Neural crest cell (in vitro differentiated cells): ENCODE measurements at regions not wholly inside any gene's neighbourhood (a gene's known extent, or its start where the extent isn't known, plus 50 kb on each side); places are given as distances from the start of the nearest gene placed in this dataset.

Experiments
- DNase-seq: peaks from one replicate; pipeline ENCODE4 v3.0.0; 2021; ENCODE audit warnings: low read depth, mixed read lengths, low spot score
- H3K27ac Mint-ChIP-seq: one replicate; pipeline ENCODE4 v1.8.0; 2021; ENCODE audit warnings: mild to moderate bottlenecking, mixed read lengths; ENCODE audit not compliant: unreplicated experiment
- H3K27me3 Mint-ChIP-seq: 2 replicates; pipeline ENCODE4 v1.8.0; 2021; ENCODE audit warnings: low read depth, mild to moderate bottlenecking, mixed read lengths
- H3K36me3 Mint-ChIP-seq: 2 replicates; pipeline ENCODE4 v1.8.0; 2021; ENCODE audit warnings: low read depth, mild to moderate bottlenecking, mixed read lengths
- H3K4me1 Mint-ChIP-seq: 2 replicates; pipeline ENCODE4 v1.8.0; 2021; ENCODE audit warnings: mixed read lengths
- H3K4me3 Mint-ChIP-seq: one replicate; pipeline ENCODE4 v1.8.0; 2021; ENCODE audit warnings: mild to moderate bottlenecking, mixed read lengths
- H3K9me3 Mint-ChIP-seq: 2 replicates; pipeline ENCODE4 v1.8.0; 2021; ENCODE audit warnings: mixed read lengths
- TF ChIP-seq, protein P1 (sequence below): fragments of 200-600 bp; sonication (generic); conservative IDR thresholded peaks from 2 replicates; pipeline ENCODE4 v1.5.0; 2021; ENCODE audit warnings: antibody characterized with exemption, mild to moderate bottlenecking

- H3K36me3 Mint-ChIP-seq = no peaks in the 10 kb centered on the region
- no peaks in the 10 kb centered on the region for H3K9me3 Mint-ChIP-seq
- H3K27me3 Mint-ChIP-seq = peaks cover 30% of the 10 kb centered on the region
- no peaks in the 10 kb centered on the region for H3K4me1 Mint-ChIP-seq
- DNase-seq = no peak
- TF ChIP-seq, protein P1, sequence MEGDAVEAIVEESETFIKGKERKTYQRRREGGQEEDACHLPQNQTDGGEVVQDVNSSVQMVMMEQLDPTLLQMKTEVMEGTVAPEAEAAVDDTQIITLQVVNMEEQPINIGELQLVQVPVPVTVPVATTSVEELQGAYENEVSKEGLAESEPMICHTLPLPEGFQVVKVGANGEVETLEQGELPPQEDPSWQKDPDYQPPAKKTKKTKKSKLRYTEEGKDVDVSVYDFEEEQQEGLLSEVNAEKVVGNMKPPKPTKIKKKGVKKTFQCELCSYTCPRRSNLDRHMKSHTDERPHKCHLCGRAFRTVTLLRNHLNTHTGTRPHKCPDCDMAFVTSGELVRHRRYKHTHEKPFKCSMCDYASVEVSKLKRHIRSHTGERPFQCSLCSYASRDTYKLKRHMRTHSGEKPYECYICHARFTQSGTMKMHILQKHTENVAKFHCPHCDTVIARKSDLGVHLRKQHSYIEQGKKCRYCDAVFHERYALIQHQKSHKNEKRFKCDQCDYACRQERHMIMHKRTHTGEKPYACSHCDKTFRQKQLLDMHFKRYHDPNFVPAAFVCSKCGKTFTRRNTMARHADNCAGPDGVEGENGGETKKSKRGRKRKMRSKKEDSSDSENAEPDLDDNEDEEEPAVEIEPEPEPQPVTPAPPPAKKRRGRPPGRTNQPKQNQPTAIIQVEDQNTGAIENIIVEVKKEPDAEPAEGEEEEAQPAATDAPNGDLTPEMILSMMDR = no peak
- H3K4me3 Mint-ChIP-seq = no peak overlapping the region
- H3K27ac Mint-ChIP-seq = no peak overlapping the region
Measured at GRCh38 chr10:8556321-8556720, 501.8 kb downstream of the GATA3 start.

GRCh38 chr10:8563478-8563877, 509.0 kb downstream of the GATA3 start:
- TF ChIP-seq, protein P1 = no peak
- Mint-ChIP-seq H3K4me3 (no peak overlapping the region), H3K27ac (no peak overlapping the region), H3K9me3 (no peaks in the 10 kb centered on the region), H3K4me1 (no peaks in the 10 kb centered on the region), H3K36me3 (no peaks in the 10 kb centered on the region), H3K27me3 (peaks cover 21% of the 10 kb centered on the region)
- DNase-seq = no peak

- Mint-ChIP-seq H3K9me3 (no peaks in the 10 kb centered on the region), H3K4me3 (no peak overlapping the region), H3K4me1 (no peaks in the 10 kb centered on the region), H3K27me3 (peaks cover 22% of the 10 kb centered on the region), H3K27ac (no peak overlapping the region), H3K36me3 (no peaks in the 10 kb centered on the region)
- no peak for DNase-seq
- TF ChIP-seq, protein P1 = no peak
Measured at GRCh38 chr10:8566737-8567136, 512.2 kb downstream of the GATA3 start.

DNA sequence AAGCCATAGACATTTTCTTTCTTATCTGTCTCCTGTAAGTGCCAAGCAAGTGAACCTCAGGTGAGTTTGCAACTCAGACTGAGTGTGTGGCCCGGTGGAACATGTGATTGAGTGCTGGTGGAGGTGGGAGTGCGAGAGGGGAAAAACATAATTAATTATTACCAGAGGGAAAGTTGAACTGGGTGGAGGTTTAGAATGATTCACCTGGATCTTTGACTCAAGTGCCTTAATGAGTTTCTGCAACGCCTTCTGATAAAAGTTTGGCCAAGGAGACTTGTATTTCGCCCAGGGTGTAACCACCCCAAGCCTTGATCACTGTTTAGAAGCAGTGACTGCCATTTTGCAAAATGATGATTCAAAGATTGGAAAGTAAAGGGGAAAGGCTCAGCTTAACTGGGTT, 513.9 kb downstream of the GATA3 start:
- TF ChIP-seq, protein P1 = no peak
- no peak for DNase-seq
- no peaks in the 10 kb centered on the region for H3K36me3 Mint-ChIP-seq
- no peak overlapping the region for H3K27ac Mint-ChIP-seq
- no peak overlapping the region for H3K4me3 Mint-ChIP-seq
- no peaks in the 10 kb centered on the region for H3K4me1 Mint-ChIP-seq
- no peaks in the 10 kb centered on the region for H3K9me3 Mint-ChIP-seq
- peaks cover 28% of the 10 kb centered on the region for H3K27me3 Mint-ChIP-seq

GRCh38 chr10:8575620-8576019, 521.1 kb downstream of the GATA3 start:
- H3K27ac Mint-ChIP-seq = no peak overlapping the region
- DNase-seq = no peak
- no peak overlapping the region for H3K4me3 Mint-ChIP-seq
- H3K4me1 Mint-ChIP-seq = no peaks in the 10 kb centered on the region
- peaks cover 47% of the 10 kb centered on the region for H3K27me3 Mint-ChIP-seq
- H3K9me3 Mint-ChIP-seq = peaks cover 6% of the 10 kb centered on the region
- H3K36me3 Mint-ChIP-seq = no peaks in the 10 kb centered on the region
- TF ChIP-seq, protein P1 = no peak

DNA sequence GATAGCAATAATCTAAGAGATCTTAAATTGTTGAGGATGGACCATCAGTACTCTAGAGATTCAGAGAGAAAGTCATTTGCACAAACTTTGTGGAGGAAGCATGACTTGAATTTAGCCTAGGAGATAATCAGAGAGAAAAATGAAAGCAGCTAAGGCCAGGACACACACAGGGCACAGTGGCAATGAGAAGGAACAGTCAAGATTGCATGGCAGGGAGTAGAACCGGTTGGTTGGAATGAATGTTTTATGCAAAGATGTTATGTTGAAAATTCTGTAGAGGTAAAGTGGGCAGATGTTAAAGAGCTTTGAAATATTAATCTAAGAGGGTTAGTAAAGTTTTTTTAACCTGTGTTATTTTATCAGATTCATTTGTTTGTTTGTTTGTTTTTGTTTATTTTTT, 521.8 kb downstream of the GATA3 start:
- TF ChIP-seq, protein P1 = no peak
- no peak for DNase-seq
- H3K9me3 Mint-ChIP-seq = peaks cover 6% of the 10 kb centered on the region

More for the DNA sequence above, 521.8 kb downstream of the GATA3 start:
- H3K36me3 Mint-ChIP-seq = no peaks in the 10 kb centered on the region
- H3K27ac Mint-ChIP-seq = no peak overlapping the region
- H3K4me3 Mint-ChIP-seq = no peak overlapping the region
- no peaks in the 10 kb centered on the region for H3K4me1 Mint-ChIP-seq
- H3K27me3 Mint-ChIP-seq = peaks cover 43% of the 10 kb centered on the region
